KOPT-K1 (cell line): ENCODE measurements at regions not wholly inside any gene's neighbourhood (a gene's known extent, or its start where the extent isn't known, plus 50 kb on each side); places are given as distances from the start of the nearest gene placed in this dataset.

Experiments
- H3K27ac ChIP-seq: fragments of 200-600 bp; sonication (generic); 2 replicates; pipeline ENCODE4 v1.5.1; 2016; ENCODE audit warnings: antibody characterized with exemption, mild to moderate bottlenecking, low read depth, low read length; ENCODE audit not compliant: poor library complexity, severe bottlenecking
- H3K36me3 ChIP-seq: fragments of 200-600 bp; sonication (generic); 2 replicates; pipeline ENCODE4 v1.5.1; 2017; ENCODE audit warnings: antibody characterized with exemption, mild to moderate bottlenecking, low read length, moderate library complexity; ENCODE audit not compliant: insufficient read depth
- H3K9me3 ChIP-seq: fragments of 200-600 bp; sonication (generic); 2 replicates; pipeline ENCODE4 v1.5.1; 2017; ENCODE audit warnings: antibody characterized with exemption, low read length, mild to moderate bottlenecking; ENCODE audit not compliant: insufficient read depth, poor library complexity, severe bottlenecking

GRCh38 chr14:96999654-97000155, 202.5 kb downstream of the VRK1 start:
- Histone ChIP-seq H3K9me3 (peaks cover 16% of the 10 kb centered on the region), H3K27ac (no peak overlapping the region), H3K36me3 (no peaks in the 10 kb centered on the region)

- H3K9me3 ChIP-seq = peaks cover 26% of the 10 kb centered on the region
These were observed 205.3 kb downstream of the VRK1 start for GRCh38 chr14:97002454-97002853.

GRCh38 chr14:97005934-97006333, 208.8 kb downstream of the VRK1 start:
- H3K27ac ChIP-seq = no peak overlapping the region
- peaks cover 15% of the 10 kb centered on the region for H3K9me3 ChIP-seq
- H3K36me3 ChIP-seq = no peaks in the 10 kb centered on the region

More at GRCh38 chr14:97002454-97002853, 205.3 kb downstream of the VRK1 start:
- no peaks in the 10 kb centered on the region for H3K36me3 ChIP-seq
- no peak overlapping the region for H3K27ac ChIP-seq

- Histone ChIP-seq H3K36me3 (no peaks in the 10 kb centered on the region), H3K9me3 (peaks cover 14% of the 10 kb centered on the region), H3K27ac (no peak overlapping the region)
These were observed 213.4 kb downstream of the VRK1 start for GRCh38 chr14:97010491-97011160.

- no peak overlapping the region for H3K27ac ChIP-seq
- H3K36me3 ChIP-seq = no peaks in the 10 kb centered on the region
- no peaks in the 10 kb centered on the region for H3K9me3 ChIP-seq
These were observed 216.7 kb downstream of the VRK1 start for GRCh38 chr14:97013878-97014277.

- no peak overlapping the region for H3K27ac ChIP-seq
- H3K9me3 ChIP-seq = no peaks in the 10 kb centered on the region
- H3K36me3 ChIP-seq = no peaks in the 10 kb centered on the region
These were observed 223.8 kb downstream of the VRK1 start for GRCh38 chr14:97021001-97021400.

GRCh38 chr14:97021571-97022168, 224.5 kb downstream of the VRK1 start:
- H3K27ac ChIP-seq = no peak overlapping the region
- no peaks in the 10 kb centered on the region for H3K9me3 ChIP-seq
- no peaks in the 10 kb centered on the region for H3K36me3 ChIP-seq

GRCh38 chr14:97022741-97023140, 225.6 kb downstream of the VRK1 start:
- Histone ChIP-seq H3K27ac (no peak overlapping the region), H3K36me3 (no peaks in the 10 kb centered on the region), H3K9me3 (no peaks in the 10 kb centered on the region)

- H3K9me3 ChIP-seq = no peaks in the 10 kb centered on the region
These were observed 226.7 kb downstream of the VRK1 start for GRCh38 chr14:97023871-97024270.

GRCh38 chr14:97024300-97024699, 227.1 kb downstream of the VRK1 start:
- H3K36me3 ChIP-seq = no peaks in the 10 kb centered on the region
- no peak overlapping the region for H3K27ac ChIP-seq
- H3K9me3 ChIP-seq = no peaks in the 10 kb centered on the region

More at GRCh38 chr14:97023871-97024270, 226.7 kb downstream of the VRK1 start:
- Histone ChIP-seq H3K27ac (no peak overlapping the region), H3K36me3 (no peaks in the 10 kb centered on the region)

GRCh38 chr14:97025722-97026121, 228.5 kb downstream of the VRK1 start:
- H3K9me3 ChIP-seq = no peaks in the 10 kb centered on the region
- H3K27ac ChIP-seq = no peak overlapping the region
- no peaks in the 10 kb centered on the region for H3K36me3 ChIP-seq

GRCh38 chr14:97027256-97027999, 230.2 kb downstream of the VRK1 start:
- H3K36me3 ChIP-seq = no peaks in the 10 kb centered on the region
- no peaks in the 10 kb centered on the region for H3K9me3 ChIP-seq
- H3K27ac ChIP-seq = no peak overlapping the region

- Histone ChIP-seq H3K27ac (no peak overlapping the region), H3K9me3 (no peaks in the 10 kb centered on the region), H3K36me3 (no peaks in the 10 kb centered on the region)
These were observed 231.2 kb downstream of the VRK1 start for GRCh38 chr14:97028382-97028781.

- no peaks in the 10 kb centered on the region for H3K36me3 ChIP-seq
- no peak overlapping the region for H3K27ac ChIP-seq
- no peaks in the 10 kb centered on the region for H3K9me3 ChIP-seq
These were observed 232.6 kb downstream of the VRK1 start for GRCh38 chr14:97029800-97030199.

GRCh38 chr14:97031530-97031929, 234.3 kb downstream of the VRK1 start:
- H3K9me3 ChIP-seq = no peaks in the 10 kb centered on the region
- no peaks in the 10 kb centered on the region for H3K36me3 ChIP-seq
- H3K27ac ChIP-seq = no peak overlapping the region
